GM21526 (cell line): ENCODE measurements at regions not wholly inside any gene's neighbourhood (a gene's known extent, or its start where the extent isn't known, plus 50 kb on each side); places are given as distances from the start of the nearest gene placed in this dataset.

ENCODE experiments used
- ATAC-seq: cut with Tn5 transposase; IDR thresholded peaks from one replicate; pipeline ENCODE4 v1.9.1; 2021; ENCODE audit warnings: moderate library complexity; ENCODE audit not compliant: unreplicated experiment, low FRiP score

GRCh38 chr4:167290678-167291077, 56.4 kb upstream of the SPOCK3 start:
- ATAC-seq: no peak

GRCh38 chr4:167308876-167309275, 74.6 kb upstream of the SPOCK3 start:
- ATAC-seq: no peak

GRCh38 chr4:167321299-167321698, 87.0 kb upstream of the SPOCK3 start:
- no peak for ATAC-seq

- no peak for ATAC-seq
Measured at GRCh38 chr4:167339781-167340180, 105.5 kb upstream of the SPOCK3 start.

- ATAC-seq: no peak
Measured at GRCh38 chr4:167359711-167360110, 125.4 kb upstream of the SPOCK3 start.

GRCh38 chr4:167379076-167379835, 145.0 kb upstream of the SPOCK3 start:
- ATAC-seq: no peak

GRCh38 chr4:167380964-167381363, 146.7 kb upstream of the SPOCK3 start:
- no peak for ATAC-seq

- no peak for ATAC-seq
Measured at GRCh38 chr4:167383291-167383690, 149.0 kb upstream of the SPOCK3 start.

- ATAC-seq: no peak
Measured at GRCh38 chr4:167397586-167397985, 163.3 kb upstream of the SPOCK3 start.

- ATAC-seq: no peak
Measured at GRCh38 chr4:167399201-167399600, 164.9 kb upstream of the SPOCK3 start.

- ATAC-seq: no peak
Measured at GRCh38 chr4:167406181-167406580, 171.9 kb upstream of the SPOCK3 start.

- no peak for ATAC-seq
Measured at GRCh38 chr4:167415461-167415860, 181.2 kb upstream of the SPOCK3 start.

GRCh38 chr4:167419468-167420140, 185.3 kb upstream of the SPOCK3 start:
- no peak for ATAC-seq

- ATAC-seq: no peak
Measured at GRCh38 chr4:167421201-167421600, 186.9 kb upstream of the SPOCK3 start.

GRCh38 chr4:167424341-167425256, 190.3 kb upstream of the SPOCK3 start:
- no peak for ATAC-seq

GRCh38 chr4:167428156-167428555, 193.9 kb upstream of the SPOCK3 start:
- ATAC-seq: no peak

GRCh38 chr4:167431371-167431770, 197.1 kb upstream of the SPOCK3 start:
- ATAC-seq: no peak

- ATAC-seq: no peak
Measured at GRCh38 chr4:167435786-167436185, 201.5 kb upstream of the SPOCK3 start.

- ATAC-seq: no peak
Measured at GRCh38 chr4:167443841-167444240, 209.5 kb upstream of the SPOCK3 start.

GRCh38 chr4:167452922-167453430, 218.7 kb upstream of the SPOCK3 start:
- ATAC-seq: no peak

GRCh38 chr4:167456619-167457018, 222.3 kb upstream of the SPOCK3 start:
- no peak for ATAC-seq
